Neural cell (in vitro differentiated cells): ENCODE measurements at regions not wholly inside any gene's neighbourhood (a gene's known extent, or its start where the extent isn't known, plus 50 kb on each side); places are given as distances from the start of the nearest gene placed in this dataset.

Source experiments
- CTCF ChIP-seq: fragments of 450-650 bp; IDR thresholded peaks from 2 replicates; pipeline ENCODE4 v1.5.1; 2014; ENCODE audit warnings: antibody characterized with exemption, mild to moderate bottlenecking, moderate library complexity; ENCODE audit not compliant: poor library complexity, severe bottlenecking
- EP300 ChIP-seq: fragments of 450-650 bp; conservative IDR thresholded peaks from 2 replicates; pipeline ENCODE4 v1.6.1; 2014; ENCODE audit warnings: antibody characterized with exemption, mild to moderate bottlenecking, moderate library complexity; ENCODE audit not compliant: poor library complexity, severe bottlenecking
- EZH2 ChIP-seq: fragments of 200-600, 300-800 bp; shearing (Covaris generic), sonication (generic); IDR thresholded peaks from 2 replicates; pipeline ENCODE4 v1.6.1; 2014; ENCODE audit warnings: antibody characterized with exemption, low read length, borderline replicate concordance, mild to moderate bottlenecking; ENCODE audit not compliant: insufficient read depth, poor library complexity, severe bottlenecking
- RAD21 ChIP-seq: fragments of 450-650 bp; conservative IDR thresholded peaks from 2 replicates; pipeline ENCODE4 v1.6.1; 2014; ENCODE audit warnings: antibody characterized with exemption, mild to moderate bottlenecking, moderate library complexity
- TAF1 ChIP-seq: IDR thresholded peaks from 2 replicates; pipeline ENCODE4 v1.6.1; 2012; ENCODE audit warnings: low read depth

GRCh38 chr5:158398360-158399201, 539.6 kb upstream of the CLINT1 start:
- TF ChIP-seq CTCF: no peak
- no peak for TF ChIP-seq EZH2
- no peak for TF ChIP-seq RAD21
- no peak for TF ChIP-seq TAF1
- TF ChIP-seq EP300: no peak
